GM19239 (cell line): ENCODE measurements at regions not wholly inside any gene's neighbourhood (a gene's known extent, or its start where the extent isn't known, plus 50 kb on each side); places are given as distances from the start of the nearest gene placed in this dataset.
"Not testable (repeated sequence)": the region's sequence is repeated elsewhere in the genome, so short reads cannot be mapped to it uniquely, and the experiment has no call there.

Experiments used
- DNase-seq: peaks from one replicate; pipeline ENCODE4 v3.0.0; 2011; ENCODE audit warnings: low spot score; ENCODE audit not compliant: insufficient read length
- FAIRE-seq: peaks from 2 replicates; lab custom pipeline; 2011; peaks lifted over from hg19 to GRCh38; lab: Jason Lieb, UNC

GRCh38 chr16:63650550-63650949 lies 1471.3 kb downstream of the CDH11 start:
- FAIRE-seq = no peak

DNA sequence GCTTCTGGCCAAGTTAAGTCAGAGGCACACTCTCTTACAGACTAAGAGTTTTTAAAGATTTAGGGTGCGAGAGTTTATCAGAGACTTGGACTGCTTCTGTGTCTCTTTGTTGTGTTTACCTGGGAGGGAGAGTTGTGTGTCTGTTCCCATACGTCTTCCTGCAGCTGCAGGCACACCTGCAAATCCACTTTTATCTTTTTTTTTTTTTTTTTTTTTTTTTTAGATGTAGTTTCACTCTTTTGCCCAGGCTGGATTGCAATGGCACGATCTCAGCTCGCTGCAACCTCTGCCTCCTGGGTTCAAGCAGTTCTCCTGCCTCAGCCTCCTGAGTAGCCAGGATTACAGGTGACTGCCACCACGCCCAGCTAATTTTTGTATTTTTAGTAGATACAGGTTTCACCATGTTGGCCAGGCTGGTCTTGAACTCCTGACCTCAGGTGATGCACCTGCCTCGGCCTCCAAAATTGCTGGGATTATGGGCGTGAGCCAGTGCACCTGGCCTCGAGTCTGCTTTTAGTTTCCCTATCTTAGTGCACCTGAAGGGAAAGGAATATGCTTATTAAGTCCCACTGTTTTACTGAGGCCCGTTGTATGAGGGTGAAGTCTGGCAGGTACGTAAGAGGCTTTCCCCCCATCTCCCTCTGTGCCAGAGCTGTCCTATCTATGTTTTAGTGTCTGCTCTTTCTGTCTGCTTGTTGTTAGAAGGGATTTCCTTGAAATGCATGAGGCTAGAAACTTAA lies 1488.0 kb downstream of the CDH11 start:
- DNase-seq, FAIRE-seq: not testable (repeated sequence)

More at GRCh38 chr16:63650550-63650949, 1471.3 kb downstream of the CDH11 start:
- no peak for DNase-seq

GRCh38 chr16:63629272-63629671 lies 1492.6 kb downstream of the CDH11 start:
- FAIRE-seq (no peak), DNase-seq (no peak)

- FAIRE-seq (no peak), DNase-seq (no peak)
These were observed 1493.1 kb downstream of the CDH11 start for GRCh38 chr16:63628812-63629211.

DNA sequence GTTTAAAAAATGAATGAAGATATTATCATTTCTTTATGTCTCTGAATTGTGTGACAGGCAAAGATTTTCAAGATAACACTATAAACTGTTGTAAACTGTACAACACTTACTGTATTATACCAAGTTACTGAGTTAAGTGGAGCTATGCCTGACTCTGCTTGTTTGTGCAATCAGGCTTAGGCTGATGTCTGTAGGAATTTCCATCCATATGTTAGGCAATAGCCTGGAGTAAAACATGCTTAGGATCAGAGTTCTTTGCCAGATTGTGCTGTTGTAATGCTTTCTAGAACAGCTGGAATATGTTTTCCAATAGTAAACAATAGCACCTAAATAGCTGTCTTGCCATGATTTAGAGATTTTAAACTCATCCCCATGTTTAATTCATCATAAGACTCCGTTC lies 1496.7 kb downstream of the CDH11 start:
- FAIRE-seq = no peak
- no peak for DNase-seq

- FAIRE-seq = no peak
- no peak for DNase-seq
These were observed 1498.3 kb downstream of the CDH11 start for GRCh38 chr16:63623551-63624039.

DNA sequence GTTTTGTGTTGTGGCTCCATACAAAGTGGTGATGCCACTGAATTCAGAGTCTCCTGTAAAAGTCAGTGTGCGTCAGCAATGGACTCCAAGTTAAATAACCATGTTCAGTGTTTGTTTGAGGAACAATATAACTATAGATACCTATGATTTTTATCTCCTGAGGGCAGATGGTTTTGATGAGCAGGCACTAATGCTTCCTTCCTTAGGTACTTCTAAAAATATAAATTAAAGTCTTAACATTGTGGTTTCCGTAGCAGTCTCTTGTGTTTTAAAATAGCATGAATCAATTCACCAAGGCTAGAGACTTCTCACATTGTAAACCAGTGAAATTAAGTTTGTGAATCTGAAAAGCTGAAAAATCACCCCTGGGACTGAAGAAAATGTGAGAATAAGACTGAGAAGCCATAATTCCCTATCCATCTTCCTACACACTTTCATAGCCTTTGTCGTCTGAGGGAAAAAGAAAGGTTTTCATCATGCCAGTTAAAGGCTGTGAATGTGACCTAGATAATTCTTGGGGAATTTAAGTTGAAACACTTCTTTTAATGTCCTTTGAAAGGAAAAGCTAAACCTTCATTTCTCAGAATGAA lies 1502.9 kb downstream of the CDH11 start:
- no peak for DNase-seq
- no peak for FAIRE-seq

DNA sequence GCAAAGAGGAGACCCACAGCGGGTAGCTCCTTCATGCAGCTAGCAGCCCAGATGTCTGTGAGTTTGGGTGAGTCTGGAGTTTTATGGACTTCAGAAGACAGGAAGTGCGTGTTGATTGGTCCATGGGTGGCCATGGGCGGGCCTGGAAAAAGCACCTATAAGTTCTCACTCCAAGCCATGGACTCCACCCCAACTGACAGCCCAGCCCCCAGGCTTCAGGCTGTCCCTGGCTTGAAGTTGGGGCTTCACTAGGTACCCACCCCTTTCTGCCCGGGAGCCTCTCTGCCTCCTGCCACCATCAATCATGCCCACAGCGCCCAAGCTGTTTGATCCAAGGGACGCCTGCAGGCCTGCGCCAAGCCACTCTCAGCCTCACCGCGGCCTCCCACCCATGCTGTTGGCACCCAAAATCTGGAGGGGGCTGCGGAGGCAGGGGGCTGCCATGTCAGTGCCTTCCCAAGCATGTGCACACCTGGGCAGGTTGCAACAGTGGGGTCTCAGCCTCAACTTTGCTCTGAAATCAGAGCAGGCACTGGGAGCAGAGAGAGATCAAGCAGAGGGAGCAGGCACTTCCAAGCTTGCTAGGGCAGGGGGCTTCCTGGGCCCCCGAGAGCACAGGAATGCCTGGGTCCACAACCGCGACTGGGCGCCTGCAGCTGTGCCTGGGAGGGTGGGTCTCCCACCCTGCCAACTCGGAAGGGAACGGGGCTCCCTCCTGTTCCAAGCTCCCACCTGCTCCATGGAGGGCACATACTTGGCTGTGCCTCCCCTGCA lies 1503.7 kb downstream of the CDH11 start:
- DNase-seq = no peak
- no peak for FAIRE-seq

DNA sequence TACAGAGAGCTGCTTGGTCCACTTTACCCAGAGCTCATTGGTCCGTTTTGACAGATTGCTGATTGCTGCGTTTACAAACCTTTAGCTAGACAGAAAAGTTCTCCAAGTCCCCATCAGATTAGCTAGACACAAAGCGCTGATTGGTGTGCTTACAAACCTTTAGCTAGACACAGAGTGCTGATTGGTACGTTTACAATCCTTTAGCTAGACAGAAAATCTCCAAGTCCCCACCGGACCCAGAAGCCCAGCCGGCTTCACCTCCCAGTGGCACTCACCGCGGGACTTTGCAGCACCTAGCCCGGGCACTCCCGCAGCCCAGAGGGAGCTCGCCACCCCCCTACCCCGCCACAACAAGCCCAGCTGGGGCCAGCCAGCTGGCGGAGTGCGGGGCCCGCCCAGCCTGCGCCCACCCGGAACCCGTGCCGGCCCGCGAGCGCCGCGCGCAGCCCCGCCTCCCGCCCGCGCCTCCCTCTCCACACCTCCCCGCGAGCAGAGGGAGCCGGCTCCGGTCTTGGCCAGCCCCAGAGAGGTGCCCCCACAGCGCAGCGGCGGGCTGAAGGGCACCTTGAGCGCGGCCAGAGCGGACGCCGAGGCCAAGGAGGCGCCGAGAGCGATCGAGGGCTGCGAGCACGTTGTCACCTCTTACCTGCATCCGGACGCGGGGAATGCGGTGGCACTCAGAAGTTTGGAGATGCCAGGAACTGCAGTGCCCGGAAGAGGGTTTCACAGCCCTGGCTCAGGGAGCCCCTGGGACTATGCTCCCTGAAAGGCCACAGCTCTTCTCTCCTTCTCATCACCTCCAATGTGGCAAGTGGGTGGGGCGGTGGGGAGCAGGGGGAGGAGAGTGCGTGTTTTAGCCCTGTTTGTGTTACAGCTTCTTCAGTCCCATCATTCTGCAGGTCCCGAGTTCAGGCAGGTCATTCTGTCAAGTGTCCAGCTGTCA lies 1504.5 kb downstream of the CDH11 start:
- DNase-seq = no peak
- FAIRE-seq = no peak

GRCh38 chr16:63614429-63614828 lies 1507.4 kb downstream of the CDH11 start:
- DNase-seq = no peak

DNA sequence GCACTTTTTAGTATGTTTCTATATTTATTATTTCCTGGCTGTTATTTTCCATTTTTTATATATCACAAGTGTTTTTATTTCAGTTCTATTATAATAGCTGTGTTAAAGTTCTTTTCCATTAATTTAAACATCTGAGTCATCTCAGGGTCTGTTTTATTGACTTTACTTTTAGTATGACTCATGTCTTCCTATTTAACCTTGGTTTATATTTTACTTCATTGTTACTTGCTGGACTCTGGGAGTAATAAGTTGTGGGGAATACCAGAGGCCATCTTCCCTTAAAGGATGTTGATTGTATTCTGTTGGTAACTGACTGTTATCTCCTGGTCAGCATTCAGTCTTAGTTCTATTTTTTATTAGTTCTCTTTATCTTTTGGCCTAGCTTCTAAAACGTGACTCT lies 1508.2 kb downstream of the CDH11 start:
- DNase-seq (no peak), FAIRE-seq (no peak)

More at GRCh38 chr16:63614429-63614828, 1507.4 kb downstream of the CDH11 start:
- no peak for FAIRE-seq

DNA sequence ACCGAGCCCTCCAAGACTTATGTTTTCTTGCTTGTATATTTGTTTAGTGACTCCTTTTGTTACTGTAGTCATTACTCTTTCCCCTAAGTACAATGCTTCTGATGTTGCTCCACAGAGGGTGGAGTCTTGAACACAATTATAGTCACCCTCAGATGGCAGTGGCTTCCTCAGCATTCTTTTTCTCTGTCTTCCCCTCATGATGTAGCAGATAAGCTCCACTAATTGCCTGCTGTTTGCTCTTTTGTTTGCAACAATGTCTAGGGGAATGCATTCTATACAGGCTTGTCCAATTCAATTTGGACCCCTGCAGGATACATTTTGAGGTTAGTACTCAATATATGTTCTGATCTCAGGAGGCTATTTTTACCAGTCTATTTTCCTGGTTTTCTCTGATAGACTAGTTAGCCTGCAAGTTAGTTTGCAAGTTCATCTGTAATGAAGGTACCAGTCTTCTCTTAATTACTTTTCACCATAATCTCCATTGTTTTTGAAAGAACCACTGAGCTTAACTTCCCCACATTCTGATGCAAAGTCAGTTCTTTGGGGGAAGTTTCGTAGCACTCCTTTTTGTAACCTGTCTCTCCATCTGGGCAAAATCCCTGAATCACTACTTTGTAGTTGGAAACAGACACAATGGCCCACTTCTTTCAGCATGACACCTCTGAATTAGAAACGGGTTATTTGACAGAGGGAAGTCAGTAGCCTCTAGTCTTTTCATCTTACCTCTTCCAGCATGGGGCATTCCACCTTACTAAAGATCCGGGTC lies 1509.2 kb downstream of the CDH11 start:
- FAIRE-seq = no peak
- no peak for DNase-seq

DNA sequence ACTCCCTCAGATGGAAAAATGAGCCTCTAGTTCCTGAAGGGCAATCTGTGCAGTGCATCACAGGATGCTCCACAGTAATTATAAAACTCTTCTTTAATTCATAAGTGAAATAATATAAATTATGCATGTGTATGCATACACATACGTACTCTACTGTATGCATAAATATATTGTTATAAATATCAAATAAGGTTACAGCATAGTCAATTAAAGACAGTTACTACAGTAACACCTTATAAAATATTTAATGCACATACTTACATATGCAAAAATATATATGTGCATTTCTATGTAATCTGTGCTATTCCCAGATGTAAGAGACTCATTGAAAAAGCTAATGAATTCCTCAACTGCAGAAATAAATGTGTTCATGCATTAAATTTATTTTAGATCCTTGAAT lies 1515.1 kb downstream of the CDH11 start:
- FAIRE-seq (no peak), DNase-seq (no peak)

- no peak for DNase-seq
- no peak for FAIRE-seq
These were observed 1519.5 kb downstream of the CDH11 start for GRCh38 chr16:63602206-63602927.

DNA sequence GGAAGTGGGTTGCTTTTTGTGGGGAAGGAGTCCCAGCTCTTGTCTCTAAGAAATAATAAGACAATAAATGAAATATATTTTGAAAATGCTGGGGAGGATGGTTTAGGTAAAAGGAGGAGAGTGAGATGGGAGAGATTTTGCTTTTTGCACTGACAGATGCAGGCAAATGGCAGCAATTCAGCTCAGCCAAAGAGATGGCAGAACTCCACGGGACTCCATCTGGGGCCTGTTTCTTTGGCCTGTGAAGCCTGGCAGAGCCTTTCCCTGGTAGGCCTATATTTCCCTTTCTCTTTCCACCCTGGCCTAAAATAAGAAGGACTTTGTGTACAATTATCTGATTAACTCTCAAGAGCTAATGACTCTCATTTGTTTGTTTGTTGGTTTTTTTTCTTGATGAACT lies 1525.1 kb downstream of the CDH11 start:
- FAIRE-seq (no peak), DNase-seq (no peak)

DNA sequence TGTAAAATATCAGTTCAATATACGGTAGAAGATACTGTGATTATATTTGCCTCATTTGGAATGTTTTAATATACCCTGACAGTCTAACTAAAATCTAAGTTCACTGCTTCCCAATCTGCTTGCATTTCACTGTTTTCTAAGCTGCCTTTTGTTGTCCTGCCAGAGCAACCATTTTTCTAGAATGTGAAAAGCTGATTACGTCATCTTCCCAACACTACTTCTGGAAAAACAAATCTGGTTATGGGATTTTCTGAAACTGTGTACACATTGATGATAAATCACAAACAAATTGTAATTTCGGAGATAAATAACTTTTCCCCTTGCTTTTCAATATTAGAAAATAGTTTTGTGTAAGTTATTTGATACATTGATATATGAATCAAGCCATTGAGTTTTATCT lies 1529.0 kb downstream of the CDH11 start:
- no peak for DNase-seq
- FAIRE-seq = no peak

GRCh38 chr16:63581570-63581969 lies 1540.3 kb downstream of the CDH11 start:
- FAIRE-seq (no peak), DNase-seq (no peak)

DNA sequence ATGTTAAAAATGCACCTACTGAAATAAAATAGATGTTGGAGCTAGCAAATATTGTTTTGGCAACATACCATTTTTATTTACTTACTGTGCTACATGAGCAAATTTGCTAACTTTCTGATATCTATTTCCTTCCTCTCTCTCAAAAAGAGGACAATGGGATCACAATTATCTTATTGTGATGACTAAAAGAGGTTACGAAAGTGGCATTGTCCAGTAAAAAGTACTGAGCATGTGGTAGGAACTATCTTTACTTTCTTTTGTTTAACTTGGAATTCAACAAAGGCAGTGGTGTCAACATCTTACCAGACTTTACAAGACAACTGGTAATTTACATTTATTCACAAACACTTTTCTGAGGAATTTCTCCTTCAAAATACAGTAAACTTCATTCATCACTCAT lies 1542.6 kb upstream of the CDH8 start:
- FAIRE-seq (no peak), DNase-seq (no peak)

DNA sequence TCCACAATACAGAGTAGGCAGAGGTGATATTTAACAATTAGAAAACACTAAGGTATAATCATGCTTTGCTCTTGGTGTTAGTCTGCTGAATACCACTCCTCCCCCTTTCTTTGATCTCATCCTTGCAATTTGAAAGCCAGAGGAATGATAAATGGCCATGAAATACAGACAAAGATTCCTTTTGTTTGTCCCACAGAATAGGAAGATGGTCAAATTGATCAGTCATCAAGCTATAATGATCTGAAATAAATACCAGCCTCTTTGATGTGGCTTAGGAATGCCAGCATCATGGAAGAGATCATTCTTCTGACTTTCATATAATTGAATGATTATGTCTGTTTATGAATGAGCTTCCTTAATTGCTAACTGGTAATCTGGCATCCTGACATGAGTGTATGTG lies 1541.7 kb upstream of the CDH8 start:
- DNase-seq (no peak), FAIRE-seq (no peak)
